Adrenal gland (tissue), 5 donors: ENCODE measurements at regions not wholly inside any gene's neighbourhood (a gene's known extent, or its start where the extent isn't known, plus 50 kb on each side); places are given as distances from the start of the nearest gene placed in this dataset.

Source experiments
- CTCF ChIP-seq, 6 experiments: fragments of 450-650 bp in 4 of 6; fragments of 200-600 bp in 2 of 6; sonication (generic) in 1 of 6; IDR thresholded peaks; 1 replicate in 5 of 6; 2 replicates in 1 of 6; pipeline versions ENCODE4 v1.5.1 to v1.8.0; 2016 to 2021; ENCODE audit warnings: antibody characterized with exemption in 6 of 6, mild to moderate bottlenecking in 2 of 6, moderate library complexity in 1 of 6
- POLR2A ChIP-seq, 2 donors: fragments of 450-650 bp; IDR thresholded peaks; one replicate each; pipeline ENCODE4 v1.6.1; 2017; ENCODE audit warnings: antibody characterized with exemption in 2 of 2, mild to moderate bottlenecking in 2 of 2, moderate library complexity in 1 of 2
- donor health status: DM: no; HTN: no; CAD: no.

DNA sequence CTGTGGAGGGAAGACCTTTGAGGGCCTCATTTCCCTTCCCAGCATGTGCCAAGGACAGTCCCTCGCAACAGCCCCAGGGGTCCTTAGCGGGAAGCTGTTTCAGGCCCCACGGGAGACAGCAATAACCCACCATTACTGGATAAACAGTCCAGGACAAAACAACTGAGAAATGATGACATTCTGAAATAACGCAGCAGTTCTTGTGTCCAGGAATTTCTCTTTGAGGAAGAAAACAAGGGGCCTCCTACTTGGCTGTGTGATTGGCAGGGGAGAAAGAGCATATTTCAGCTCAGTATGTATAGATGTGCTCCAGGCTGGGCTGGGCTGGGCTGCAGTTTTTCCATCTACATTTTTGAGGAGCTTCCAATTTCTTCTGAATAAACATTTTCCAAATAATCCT is 82.2 kb upstream of the THBS1 start:
- TF ChIP-seq CTCF (IDR thresholded peaks at IDR 0.05) (no peak), POLR2A (IDR thresholded peaks at IDR 0.05) (no peak)
